Activated T-cell treated with anti-CD3 and anti-CD28 coated beads for 4 hours (primary cell): ENCODE measurements at regions not wholly inside any gene's neighbourhood (a gene's known extent, or its start where the extent isn't known, plus 50 kb on each side); places are given as distances from the start of the nearest gene placed in this dataset.

Experiments used
- DNase-seq: peaks from one replicate; pipeline ENCODE4 v3.0.0-alpha.2; 2020

- no peak for DNase-seq
Observed at GRCh38 chr13:103250071-103250470, 183.9 kb upstream of the SLC10A2 start.

- no peak for DNase-seq
Observed at GRCh38 chr13:103246581-103247200, 180.5 kb upstream of the SLC10A2 start.

GRCh38 chr13:103243495-103243894, 177.3 kb upstream of the SLC10A2 start:
- DNase-seq, result no peak

- no peak for DNase-seq
Observed at GRCh38 chr13:103238441-103238840, 172.2 kb upstream of the SLC10A2 start.

- DNase-seq, result no peak
Observed at GRCh38 chr13:103236213-103236612, 170.0 kb upstream of the SLC10A2 start.

GRCh38 chr13:103229674-103230073, 163.5 kb upstream of the SLC10A2 start:
- DNase-seq, result no peak

- no peak for DNase-seq
Observed at GRCh38 chr13:103224804-103225203, 158.6 kb upstream of the SLC10A2 start.

- no peak for DNase-seq
Observed at GRCh38 chr13:103222683-103223082, 156.5 kb upstream of the SLC10A2 start.

- no peak for DNase-seq
Observed at GRCh38 chr13:103218253-103218652, 152.0 kb upstream of the SLC10A2 start.

GRCh38 chr13:103213152-103213551, 146.9 kb upstream of the SLC10A2 start:
- DNase-seq, result no peak

GRCh38 chr13:103210348-103210747, 144.1 kb upstream of the SLC10A2 start:
- DNase-seq, result no peak

GRCh38 chr13:103203735-103204330, 137.6 kb upstream of the SLC10A2 start:
- DNase-seq, result no peak

GRCh38 chr13:103200118-103200885, 134.1 kb upstream of the SLC10A2 start:
- no peak for DNase-seq

- no peak for DNase-seq
Observed at GRCh38 chr13:103199380-103200088, 133.3 kb upstream of the SLC10A2 start.

- no peak for DNase-seq
Observed at GRCh38 chr13:103196356-103196755, 130.1 kb upstream of the SLC10A2 start.

GRCh38 chr13:103195762-103196161, 129.5 kb upstream of the SLC10A2 start:
- no peak for DNase-seq

GRCh38 chr13:103194871-103195270, 128.7 kb upstream of the SLC10A2 start:
- no peak for DNase-seq

GRCh38 chr13:103192511-103193135, 126.4 kb upstream of the SLC10A2 start:
- no peak for DNase-seq

- DNase-seq, result no peak
Observed at GRCh38 chr13:103190841-103191240, 124.6 kb upstream of the SLC10A2 start.

- no peak for DNase-seq
Observed at GRCh38 chr13:103188713-103189326, 122.6 kb upstream of the SLC10A2 start.

GRCh38 chr13:103187721-103188156, 121.5 kb upstream of the SLC10A2 start:
- no peak for DNase-seq

- no peak for DNase-seq
Observed at GRCh38 chr13:103184413-103184812, 118.2 kb upstream of the SLC10A2 start.
